HepG2 (cell line): ENCODE measurements at regions not wholly inside any gene's neighbourhood (a gene's known extent, or its start where the extent isn't known, plus 50 kb on each side); places are given as distances from the start of the nearest gene placed in this dataset.

ENCODE experiments used
- ATF6 ChIP-seq: sonication (generic); formaldehyde crosslinking; conservative IDR thresholded peaks from 2 replicates; pipeline ENCODE4 v1.4.0; 2020; ENCODE audit warnings: missing genetic modification reagents
- CENPBD1 ChIP-seq: sonication (generic); formaldehyde crosslinking; IDR thresholded peaks from 2 replicates; pipeline ENCODE4 v1.8.0; 2022; ENCODE audit warnings: missing genetic modification reagents, low read depth, mild to moderate bottlenecking, borderline replicate concordance
- ISX ChIP-seq: sonication (generic); formaldehyde crosslinking; conservative IDR thresholded peaks from 2 replicates; pipeline ENCODE4 v1.5.0; 2020; ENCODE audit warnings: missing genetic modification reagents
- MXD4 ChIP-seq: IDR thresholded peaks from 2 replicates; pipeline ENCODE4 v1.6.1; 2016; ENCODE audit warnings: mild to moderate bottlenecking, missing biosample characterization, missing genetic modification reagents
- MYPOP ChIP-seq: sonication (generic); formaldehyde crosslinking; IDR thresholded peaks from 2 replicates; pipeline ENCODE4 v1.8.1; 2023; ENCODE audit warnings: mild to moderate bottlenecking, moderate library complexity, missing genetic modification reagents
- NFKBIZ ChIP-seq: IDR thresholded peaks from 2 replicates; pipeline ENCODE4 v1.6.1; 2018; ENCODE audit warnings: missing genetic modification reagents, missing compliant biosample characterization
- NONO ChIP-seq, 2 experiments: fragments of 450-650 bp in 1 of 2; sonication (generic) in 1 of 2; formaldehyde crosslinking in 1 of 2; IDR thresholded peaks in 1 of 2; conservative IDR thresholded peaks in 1 of 2; 2 replicates each; pipeline versions ENCODE4 v1.6.1 to v1.8.0; 2017 to 2022; ENCODE audit warnings: mild to moderate bottlenecking in 1 of 2, missing genetic modification reagents in 1 of 2, moderate library complexity in 1 of 2
- NPAS2 ChIP-seq: sonication (generic); formaldehyde crosslinking; IDR thresholded peaks from 2 replicates; pipeline ENCODE4 v1.8.0; 2022; ENCODE audit warnings: mild to moderate bottlenecking, missing genetic modification reagents, borderline replicate concordance
- PLSCR1 ChIP-seq: sonication (generic); formaldehyde crosslinking; IDR thresholded peaks from 2 replicates; pipeline ENCODE4 v1.5.0; 2020; ENCODE audit warnings: missing genetic modification reagents, mild to moderate bottlenecking, borderline replicate concordance
- SMAD9 ChIP-seq: sonication (generic); formaldehyde crosslinking; IDR thresholded peaks from 2 replicates; pipeline ENCODE4 v1.5.1; 2020; ENCODE audit warnings: mild to moderate bottlenecking, missing genetic modification reagents
- SNAPC5 ChIP-seq: sonication (generic); formaldehyde crosslinking; IDR thresholded peaks from 2 replicates; pipeline ENCODE4 v1.8.1; 2023; ENCODE audit warnings: mild to moderate bottlenecking, missing genetic modification reagents, borderline replicate concordance
- TFDP2 ChIP-seq: sonication (generic); formaldehyde crosslinking; IDR thresholded peaks from 2 replicates; pipeline ENCODE4 v1.4.0; 2020; ENCODE audit warnings: missing genetic modification reagents
- USF2 ChIP-seq, 2 experiments: sonication (generic) in 1 of 2; formaldehyde crosslinking in 1 of 2; IDR thresholded peaks; 2 replicates each; pipeline versions ENCODE4 v1.5.1 to v1.6.1; 2011 to 2020; ENCODE audit warnings: borderline replicate concordance in 1 of 2, low read depth in 1 of 2, low read length in 1 of 2, mild to moderate bottlenecking in 1 of 2, missing genetic modification reagents in 1 of 2, moderate library complexity in 1 of 2
- ZNF30 ChIP-seq: sonication (generic); formaldehyde crosslinking; IDR thresholded peaks from 2 replicates; pipeline ENCODE4 v1.5.0; 2020; ENCODE audit warnings: mild to moderate bottlenecking, missing genetic modification reagents
- ZNF335 ChIP-seq: sonication (generic); formaldehyde crosslinking; IDR thresholded peaks from 2 replicates; pipeline ENCODE4 v1.4.0; 2020; ENCODE audit warnings: missing genetic modification reagents
- ZNF44 ChIP-seq: sonication (generic); formaldehyde crosslinking; IDR thresholded peaks from 2 replicates; pipeline ENCODE4 v1.5.1; 2020; ENCODE audit warnings: mild to moderate bottlenecking, missing genetic modification reagents
- ZNF556 ChIP-seq: sonication (generic); formaldehyde crosslinking; IDR thresholded peaks from 2 replicates; pipeline ENCODE4 v1.4.0; 2020; ENCODE audit warnings: mild to moderate bottlenecking, missing genetic modification reagents, borderline replicate concordance
- ZNF557 ChIP-seq: sonication (generic); formaldehyde crosslinking; IDR thresholded peaks from 2 replicates; pipeline ENCODE4 v1.4.0; 2020; ENCODE audit warnings: missing genetic modification reagents
- ZSCAN20 ChIP-seq: sonication (generic); formaldehyde crosslinking; IDR thresholded peaks from 2 replicates; pipeline ENCODE4 v1.4.0; 2020; ENCODE audit warnings: missing genetic modification reagents, mild to moderate bottlenecking, borderline replicate concordance
- ZSCAN22 ChIP-seq: sonication (generic); formaldehyde crosslinking; IDR thresholded peaks from 2 replicates; pipeline ENCODE4 v1.4.0; 2020; ENCODE audit warnings: mild to moderate bottlenecking, missing genetic modification reagents

- TF ChIP-seq ZNF556 (CRISPR knock-in tag) (no peak), TFDP2 (CRISPR knock-in tag) (no peak), SNAPC5 (CRISPR knock-in tag) (0 out of 2 replicates have a peak, but pooled peaks have one; percentile 48), ZSCAN20 (no peak), NONO (IDR thresholded peaks at IDR 0.05) (no peak), NONO (CRISPR knock-in tag; conservative IDR thresholded peaks at IDR 0.05) (0 out of 2 replicates have a peak, but pooled peaks have one; percentile 27), NFKBIZ (CRISPR knock-in tag) (no peak), USF2 (IDR thresholded peaks at IDR 0.05; ENCODE audit: low read depth, low read length) (peak; percentile 75), USF2 (CRISPR knock-in tag; IDR thresholded peaks at IDR 0.05; ENCODE audit: borderline replicate concordance) (peak; percentile 62; the same call in 1 of the 2 replicates), ZNF335 (peak; percentile 64; the same call in 1 of the 2 replicates), NPAS2 (CRISPR knock-in tag) (no peak), ZNF30 (no peak), PLSCR1 (CRISPR knock-in tag) (no peak), ZNF44 (no peak), CENPBD1 (CRISPR knock-in tag) (no peak), ISX (CRISPR knock-in tag) (no peak), ZSCAN22 (CRISPR knock-in tag) (no peak), SMAD9 (CRISPR knock-in tag) (no peak), MXD4 (CRISPR knock-in tag) (peak; percentile 88; the same call in 1 of the 2 replicates), ATF6 (CRISPR knock-in tag) (no peak), MYPOP (peak; percentile 56; the same call in 1 of the 2 replicates), ZNF557 (CRISPR knock-in tag) (no peak)
Observed at GRCh38 chr10:95133016-95133752, 60.9 kb upstream of the ACSM6 start (continued).
